CD4-positive, alpha-beta memory T cell (primary cell): ENCODE measurements at regions not wholly inside any gene's neighbourhood (a gene's known extent, or its start where the extent isn't known, plus 50 kb on each side); places are given as distances from the start of the nearest gene placed in this dataset.
A peak's percentile ranks its signal among the peaks of the same experiment; 100 is the strongest.
"Not testable (repeated sequence)": the region's sequence is repeated elsewhere in the genome, so short reads cannot be mapped to it uniquely, and the experiment has no call there.

Source experiments
- CTCF ChIA-PET: fragments of 350-600 bp; sonication (Branson Sonifier 250); formaldehyde crosslinking; loops from one replicate; lab custom pipeline; 2021; ENCODE audit warnings: inconsistent platforms; ENCODE audit not compliant: partially characterized antibody; lab: Charles Lee
- POLR2A ChIA-PET: fragments of 350-600 bp; sonication (Branson Sonifier 250); formaldehyde crosslinking; loops from one replicate; lab custom pipeline; 2021; ENCODE audit not compliant: partially characterized antibody; lab: Charles Lee
- DNase-seq, 5 donors: peaks; one replicate each; pipeline versions ENCODE4 v3.0.0 to v3.0.0-alpha.2; 2020 to 2022; ENCODE audit warnings: mixed read lengths in 1 of 5
- H3K27ac ChIP-seq: one replicate; pipeline ENCODE4 v1.7.0; 2013; ENCODE audit warnings: low read depth, low read length
- H3K27me3 ChIP-seq: 2 replicates; pipeline ENCODE4 v1.7.0; 2013; ENCODE audit warnings: mild to moderate bottlenecking, low read length, moderate library complexity; ENCODE audit not compliant: insufficient read depth
- H3K36me3 ChIP-seq: 2 replicates; pipeline ENCODE4 v1.7.0; 2013; ENCODE audit warnings: mild to moderate bottlenecking, low read length, moderate library complexity; ENCODE audit not compliant: insufficient read depth
- H3K4me1 ChIP-seq: 2 replicates; pipeline ENCODE4 v1.7.0; 2013; ENCODE audit warnings: mild to moderate bottlenecking, low read length, moderate library complexity; ENCODE audit not compliant: insufficient read depth
- H3K4me3 ChIP-seq, 2 donors: one replicate each; pipeline ENCODE4 v1.7.0; 2013; ENCODE audit warnings: low read length in 2 of 2, mild to moderate bottlenecking in 1 of 2
- H3K9me3 ChIP-seq, 2 donors: one replicate each; pipeline ENCODE4 v1.7.0; 2013; ENCODE audit warnings: low read length in 2 of 2, control low read depth in 1 of 2; ENCODE audit not compliant: control insufficient read depth in 1 of 2
- H3K27ac Mint-ChIP-seq, 7 donors: one replicate each; pipeline ENCODE4 v1.8.0; 2020 to 2021; ENCODE audit warnings: mixed read lengths in 7 of 7, mild to moderate bottlenecking in 6 of 7, inconsistent platforms in 3 of 7, moderate library complexity in 3 of 7
- H3K27me3 Mint-ChIP-seq, 2 donors: one replicate each; pipeline ENCODE4 v1.8.0; 2020 to 2021; ENCODE audit warnings: mixed read lengths in 2 of 2
- H3K36me3 Mint-ChIP-seq, 2 donors: one replicate each; pipeline ENCODE4 v1.8.0; 2020 to 2021; ENCODE audit warnings: mixed read lengths in 2 of 2, inconsistent platforms in 1 of 2, mild to moderate bottlenecking in 1 of 2
- H3K4me1 Mint-ChIP-seq, 4 donors: one replicate each; pipeline ENCODE4 v1.8.0; 2020 to 2021; ENCODE audit warnings: mixed read lengths in 4 of 4, mild to moderate bottlenecking in 1 of 4
- H3K4me3 Mint-ChIP-seq, 8 donors: one replicate each; pipeline ENCODE4 v1.8.0; 2020 to 2021; ENCODE audit warnings: mixed read lengths in 8 of 8, mild to moderate bottlenecking in 7 of 8, moderate library complexity in 6 of 8, inconsistent platforms in 3 of 8
- H3K9me3 Mint-ChIP-seq, 8 donors: one replicate each; pipeline ENCODE4 v1.8.0; 2020 to 2021; ENCODE audit warnings: mixed read lengths in 8 of 8, mild to moderate bottlenecking in 5 of 8, inconsistent platforms in 3 of 8, moderate library complexity in 1 of 8
- intact Hi-C: fragments of 100-400 bp; cut with micrococcal nuclease; formaldehyde crosslinking; loops from one replicate; pipeline ENCODE4 v1.15.1; 2023

DNA sequence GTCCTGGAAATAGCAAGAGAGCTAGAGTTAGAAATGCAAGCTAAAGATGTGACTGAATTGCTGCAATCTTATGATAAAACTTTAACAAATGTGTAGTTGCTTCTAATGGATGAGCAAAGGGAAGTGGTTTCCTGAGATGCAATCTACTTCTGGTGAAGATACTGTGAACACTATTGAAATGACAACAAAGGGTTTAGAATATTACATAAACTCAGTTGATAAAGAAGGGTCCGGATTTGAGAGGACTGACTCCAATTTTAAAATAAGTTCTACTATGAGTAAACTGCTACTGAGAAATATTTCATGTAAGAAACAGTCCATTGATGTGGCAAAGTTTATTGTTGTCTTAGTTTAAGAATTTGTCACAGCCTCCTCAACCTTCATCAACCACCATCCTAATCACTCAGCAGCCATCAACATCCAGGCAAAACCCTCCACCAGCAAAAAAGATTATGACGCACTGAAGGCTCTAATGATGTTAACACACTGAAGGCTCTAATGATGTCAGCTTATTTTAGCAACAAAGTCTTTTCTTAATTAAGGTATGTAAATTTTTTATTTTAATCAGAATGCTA, 376.2 kb downstream of the CDH10 start:
- ChIA-PET CTCF (no interaction called here), POLR2A (no interaction called here)
- no peak overlapping the region for H3K27ac Mint-ChIP-seq
- DNase-seq = no peak
- H3K4me3 ChIP-seq = no peak overlapping the region
- H3K4me1 ChIP-seq = no peaks in the 10 kb centered on the region
- no peaks in the 10 kb centered on the region for H3K36me3 Mint-ChIP-seq
- H3K4me1 Mint-ChIP-seq = no peaks in the 10 kb centered on the region
- no peak overlapping the region for H3K27ac ChIP-seq
- no peaks in the 10 kb centered on the region for H3K27me3 ChIP-seq
- H3K9me3 ChIP-seq = no peaks in the 10 kb centered on the region
- no peaks in the 10 kb centered on the region for H3K27me3 Mint-ChIP-seq
- no peak overlapping the region for H3K4me3 Mint-ChIP-seq
- no peaks in the 10 kb centered on the region for H3K36me3 ChIP-seq
- intact Hi-C loops = no loop called here
- H3K9me3 Mint-ChIP-seq = peaks cover 0 to 20% (median 7%) of the 10 kb centered on the region in 8 donors

DNA sequence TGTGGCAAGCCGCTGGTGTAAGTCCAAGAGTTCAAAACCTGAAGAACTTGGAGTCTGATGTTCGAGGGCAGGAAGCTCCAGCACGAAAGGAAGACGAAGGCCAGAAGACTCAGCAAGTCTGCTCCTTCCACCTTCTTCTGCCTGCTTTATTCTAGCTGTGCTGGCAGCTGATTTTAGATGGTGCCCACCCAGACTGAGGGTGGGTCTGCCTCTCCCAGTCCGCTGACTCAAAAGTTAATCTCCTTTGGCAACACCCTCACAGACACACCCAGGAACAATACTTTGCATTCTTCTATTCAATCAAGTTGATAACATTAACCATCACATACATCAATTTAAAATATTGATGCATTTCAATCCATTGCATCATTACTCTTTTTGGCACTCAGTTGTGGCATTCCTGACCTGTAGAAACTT, 373.1 kb downstream of the CDH10 start:
- H3K4me1 Mint-ChIP-seq, H3K4me3 Mint-ChIP-seq, CTCF ChIA-PET, POLR2A ChIA-PET, H3K27me3 ChIP-seq, H3K4me3 ChIP-seq, intact Hi-C loops, H3K4me1 ChIP-seq, H3K9me3 ChIP-seq, H3K36me3 Mint-ChIP-seq, DNase-seq, H3K27me3 Mint-ChIP-seq, H3K27ac ChIP-seq, H3K36me3 ChIP-seq: not testable (repeated sequence)
- peak overlapping the region in 1 of 7 donors; percentile 61 for H3K27ac Mint-ChIP-seq
- H3K9me3 Mint-ChIP-seq = peaks cover 0 to 26% (median 7%) of the 10 kb centered on the region in 8 donors

DNA sequence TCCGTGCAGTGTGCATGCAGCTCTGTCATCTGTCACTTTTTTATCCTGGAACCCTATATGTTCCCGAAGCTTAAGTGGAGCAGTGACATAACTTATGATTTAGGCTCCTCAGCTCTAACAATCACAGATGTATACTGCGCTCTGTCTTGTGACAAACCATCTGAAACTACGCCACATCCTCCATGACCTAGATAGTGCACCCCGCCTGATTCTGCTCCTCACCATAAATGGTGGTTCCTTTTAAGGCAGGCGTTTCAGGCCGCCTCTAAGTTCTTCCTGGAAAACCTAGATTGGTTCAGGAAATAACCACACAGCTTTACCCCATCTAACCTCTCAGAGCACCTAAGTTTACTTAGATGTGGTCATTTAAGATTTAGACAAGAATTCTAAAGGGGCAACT, 372.0 kb downstream of the CDH10 start:
- H3K27ac Mint-ChIP-seq = no peak overlapping the region
- ChIA-PET POLR2A (no interaction called here), CTCF (no interaction called here)
- Histone ChIP-seq H3K9me3 (no peaks in the 10 kb centered on the region), H3K27me3 (no peaks in the 10 kb centered on the region), H3K36me3 (no peaks in the 10 kb centered on the region), H3K4me1 (no peaks in the 10 kb centered on the region), H3K27ac (no peak overlapping the region), H3K4me3 (no peak overlapping the region)
- DNase-seq = no peak
- no peaks in the 10 kb centered on the region for H3K4me1 Mint-ChIP-seq
- intact Hi-C loops = no loop called here
- H3K4me3 Mint-ChIP-seq = no peak overlapping the region
- H3K36me3 Mint-ChIP-seq = no peaks in the 10 kb centered on the region
- H3K9me3 Mint-ChIP-seq = peaks cover 0 to 28% (median 8%) of the 10 kb centered on the region in 8 donors
- H3K27me3 Mint-ChIP-seq = no peaks in the 10 kb centered on the region

DNA sequence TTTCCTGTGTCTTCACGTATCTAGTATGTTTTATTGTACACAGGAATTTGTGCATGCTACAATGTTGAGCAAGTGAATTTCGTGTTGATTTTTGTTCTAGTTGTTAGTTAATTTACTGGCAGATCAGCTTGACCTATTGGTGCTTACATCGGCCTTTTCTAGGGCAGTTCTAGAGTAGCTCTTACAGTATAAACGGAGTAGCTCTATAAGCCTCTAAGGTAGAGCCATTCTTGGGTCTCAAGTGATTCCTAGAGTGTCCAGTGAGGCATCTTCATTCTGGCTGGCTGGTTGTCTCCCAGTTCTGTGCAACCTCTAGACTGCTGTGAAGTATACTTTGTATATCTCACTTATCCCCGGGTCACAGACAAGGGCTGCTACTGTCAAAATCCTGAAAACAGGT, 364.6 kb downstream of the CDH10 start:
- no peaks in the 10 kb centered on the region for H3K9me3 ChIP-seq
- no peaks in the 10 kb centered on the region for H3K36me3 Mint-ChIP-seq
- no peaks in the 10 kb centered on the region for H3K4me1 ChIP-seq
- no peaks in the 10 kb centered on the region for H3K27me3 ChIP-seq
- H3K27me3 Mint-ChIP-seq = no peaks in the 10 kb centered on the region
- intact Hi-C loops = no loop called here
- no peaks in the 10 kb centered on the region for H3K4me1 Mint-ChIP-seq
- POLR2A ChIA-PET = no interaction called here
- H3K4me3 ChIP-seq = no peak overlapping the region
- no peaks in the 10 kb centered on the region for H3K36me3 ChIP-seq
- H3K27ac Mint-ChIP-seq = no peak overlapping the region
- H3K4me3 Mint-ChIP-seq = no peak overlapping the region
- CTCF ChIA-PET = no interaction called here
- no peak overlapping the region for H3K27ac ChIP-seq
- no peak for DNase-seq
- peaks cover 0 to 18% (median 6%) of the 10 kb centered on the region in 8 donors for H3K9me3 Mint-ChIP-seq

DNA sequence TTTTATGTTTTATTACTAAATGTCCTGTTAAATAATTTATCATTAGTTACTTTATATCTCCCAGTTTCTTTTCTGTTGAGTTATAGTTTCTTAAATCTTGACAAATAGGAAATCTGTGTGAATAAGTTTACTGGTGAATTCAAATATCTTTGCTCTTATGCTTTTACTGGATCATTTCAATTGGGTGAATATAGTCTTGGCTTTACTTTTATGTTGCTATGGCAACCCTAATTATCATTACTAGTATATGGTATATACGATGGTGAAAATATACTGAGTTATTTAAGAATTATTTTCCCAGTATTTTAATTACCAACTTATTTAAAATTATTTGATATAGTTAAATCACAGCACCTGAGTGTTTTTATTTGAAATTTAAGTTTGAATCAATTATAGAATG, 363.0 kb downstream of the CDH10 start:
- Mint-ChIP-seq H3K27ac (no peak overlapping the region), H3K4me3 (no peak overlapping the region), H3K9me3 (peaks cover 0 to 17% (median 7%) of the 10 kb centered on the region in 8 donors), H3K36me3 (no peaks in the 10 kb centered on the region), H3K27me3 (no peaks in the 10 kb centered on the region), H3K4me1 (no peaks in the 10 kb centered on the region)
- Histone ChIP-seq H3K9me3 (no peaks in the 10 kb centered on the region), H3K4me1 (no peaks in the 10 kb centered on the region), H3K27me3 (no peaks in the 10 kb centered on the region), H3K27ac (no peak overlapping the region), H3K4me3 (no peak overlapping the region), H3K36me3 (no peaks in the 10 kb centered on the region)
- POLR2A ChIA-PET = no interaction called here
- intact Hi-C loops = no loop called here
- CTCF ChIA-PET = no interaction called here
- DNase-seq = no peak

DNA sequence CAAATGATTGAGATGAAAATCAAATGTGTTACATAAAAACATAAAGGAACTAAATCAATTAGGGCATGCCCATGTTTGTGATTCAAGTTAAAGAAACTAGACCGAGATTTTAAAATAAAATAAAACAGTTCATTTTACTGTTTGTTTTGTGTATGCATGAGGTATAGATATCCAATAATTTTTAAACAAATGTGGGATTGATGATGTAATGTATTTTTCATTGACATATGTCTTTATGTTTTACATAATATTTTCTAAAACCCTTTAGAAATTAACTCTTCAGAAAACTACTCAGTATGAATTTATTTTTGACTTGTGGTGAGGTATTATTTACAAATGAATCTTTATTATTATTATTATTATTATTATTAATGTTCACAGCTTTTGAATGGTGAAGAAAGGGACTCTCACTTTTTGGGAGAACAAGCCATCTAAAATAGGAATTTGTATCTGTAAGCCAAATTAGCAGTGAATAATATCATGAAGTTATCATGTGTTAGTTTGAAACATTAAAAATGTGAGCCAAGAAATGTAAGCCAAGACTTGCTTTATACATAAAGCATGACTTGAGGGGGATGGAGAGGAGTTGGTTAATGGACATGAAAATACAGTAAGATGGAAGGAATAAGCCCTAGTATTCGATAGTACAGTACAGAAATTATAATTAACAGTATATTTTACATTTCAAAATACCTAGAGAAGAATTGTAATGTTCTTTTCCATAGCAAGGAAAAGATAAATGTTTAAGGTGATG, 355.0 kb downstream of the CDH10 start:
- H3K36me3 ChIP-seq = no peaks in the 10 kb centered on the region
- no peaks in the 10 kb centered on the region for H3K4me1 ChIP-seq
- H3K27ac ChIP-seq = no peak overlapping the region
- no peaks in the 10 kb centered on the region for H3K27me3 ChIP-seq
- Mint-ChIP-seq H3K36me3 (no peaks in the 10 kb centered on the region), H3K4me3 (no peak overlapping the region), H3K4me1 (no peaks in the 10 kb centered on the region), H3K9me3 (peaks cover 0 to 15% (median 6%) of the 10 kb centered on the region in 8 donors), H3K27me3 (no peaks in the 10 kb centered on the region), H3K27ac (no peak overlapping the region)
- no peak overlapping the region for H3K4me3 ChIP-seq
- ChIA-PET POLR2A (no interaction called here), CTCF (no interaction called here)
- no peaks in the 10 kb centered on the region for H3K9me3 ChIP-seq
- DNase-seq = no peak
- intact Hi-C loops = no loop called here

DNA sequence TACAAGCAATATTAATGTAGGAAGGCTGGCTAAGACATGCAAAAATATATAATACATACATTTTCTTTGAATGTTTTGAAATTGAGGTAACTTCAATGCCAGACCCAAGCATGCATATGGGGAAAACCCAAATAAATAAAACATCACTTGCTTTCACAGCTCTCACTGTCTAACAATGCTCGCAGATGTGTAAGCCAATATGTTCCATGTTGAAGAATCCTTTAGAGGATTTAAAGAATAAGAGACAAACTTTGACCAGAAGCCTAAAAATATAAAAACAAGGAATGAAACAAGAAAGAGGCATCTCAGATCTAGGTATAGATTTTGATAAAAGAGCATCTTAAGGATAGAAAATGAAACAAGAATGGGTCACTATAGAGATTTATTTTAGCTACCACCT, 354.2 kb downstream of the CDH10 start:
- Mint-ChIP-seq H3K4me3 (no peak overlapping the region), H3K36me3 (no peaks in the 10 kb centered on the region), H3K27me3 (no peaks in the 10 kb centered on the region), H3K4me1 (no peaks in the 10 kb centered on the region), H3K27ac (no peak overlapping the region), H3K9me3 (peaks cover 0 to 15% (median 6%) of the 10 kb centered on the region in 8 donors)
- intact Hi-C loops = no loop called here
- no peaks in the 10 kb centered on the region for H3K9me3 ChIP-seq
- no peaks in the 10 kb centered on the region for H3K4me1 ChIP-seq
- DNase-seq = no peak
- CTCF ChIA-PET = no interaction called here
- no peaks in the 10 kb centered on the region for H3K36me3 ChIP-seq
- POLR2A ChIA-PET = no interaction called here
- no peak overlapping the region for H3K27ac ChIP-seq
- no peaks in the 10 kb centered on the region for H3K27me3 ChIP-seq
- H3K4me3 ChIP-seq = no peak overlapping the region
